ENCODE measurements at regions not wholly inside any gene's neighbourhood (a gene's known extent, or its start where the extent isn't known, plus 50 kb on each side); places are given as distances from the start of the nearest gene placed in this dataset.

DNA sequence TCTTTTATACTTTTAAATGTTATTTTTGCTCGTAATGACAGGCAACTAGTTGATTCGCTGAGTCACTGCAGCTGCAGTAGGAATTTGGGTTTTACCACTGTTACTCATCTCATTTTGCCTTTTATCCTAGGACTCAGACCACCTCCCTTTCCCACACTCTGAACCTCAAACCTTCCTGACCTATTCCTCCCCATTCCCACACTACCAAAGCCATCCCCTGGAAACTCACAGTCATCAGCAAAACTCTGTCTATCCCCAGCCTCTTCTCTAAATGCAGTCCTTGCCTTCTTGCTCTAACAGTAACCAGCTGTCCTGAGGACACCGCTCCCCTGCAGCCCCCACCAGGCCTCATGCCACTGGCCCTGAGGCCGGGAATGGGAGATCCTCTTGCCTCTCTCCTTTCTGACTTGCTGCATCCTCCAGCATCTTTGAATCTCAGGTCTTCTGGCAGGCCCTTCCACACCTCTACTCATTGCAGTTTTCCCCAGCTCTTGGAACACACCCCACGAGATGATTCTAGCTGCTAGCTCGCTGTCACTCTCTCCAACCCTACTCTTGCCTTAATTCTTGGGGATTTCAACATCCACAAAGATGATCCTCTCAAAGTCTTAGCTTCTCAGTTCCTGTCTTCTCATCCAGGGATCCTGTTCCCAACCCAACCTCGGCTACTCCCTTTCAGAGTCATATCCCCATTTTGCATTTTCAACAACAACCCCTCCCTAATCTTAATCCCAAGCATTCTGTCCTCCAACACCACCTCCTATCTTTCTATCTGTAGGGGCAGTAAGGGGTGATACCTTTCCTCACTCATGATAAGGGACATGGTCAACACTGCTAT is 55.9 kb upstream of the C3orf80 start:
- Histone ChIP-seq H3K14ac (ENCODE audit: insufficient read length) (no peak overlapping the region), H3K27me3 (replicated peaks in 1 of 4; ENCODE audit: control insufficient read depth in 3 of 4, extremely low read depth in 1 of 4, insufficient read depth in 3 of 4, low read length in 3 of 4) (no peaks in the 10 kb centered on the region), H2BK20ac (ENCODE audit: low read length) (no peak overlapping the region), H4K20me1 (replicated peaks in 1 of 2; ENCODE audit: control insufficient read depth in 1 of 2, insufficient read depth in 2 of 2, low read length in 2 of 2) (no peaks in the 10 kb centered on the region), H3K4me1 (replicated peaks in 1 of 4; ENCODE audit: control insufficient read depth in 3 of 4, insufficient read depth in 4 of 4, low read length in 3 of 4) (no peaks in the 10 kb centered on the region; a peak in 1 of 7 replicates), H2AK5ac (ENCODE audit: low read depth, low read length) (no peak overlapping the region), H3K27ac (ENCODE audit: low read depth, low read length) (no peak overlapping the region), H4K91ac (replicated peaks; ENCODE audit: insufficient read length, low read length) (no peak overlapping the region), H3K9me3 (ENCODE audit: insufficient read depth in 2 of 2, low read depth in 1 of 2, low read length in 1 of 2) (no peaks in the 10 kb centered on the region), H3K23ac (ENCODE audit: insufficient read length) (no peak overlapping the region), H2BK12ac (ENCODE audit: low read depth, low read length) (no peak overlapping the region), H2BK5ac (ENCODE audit: low read depth, low read length) (no peak overlapping the region), H3K23me2 (ENCODE audit: low read depth, low read length) (no peaks in the 10 kb centered on the region), H3K79me1 (ENCODE audit: low read depth, low read length) (no peaks in the 10 kb centered on the region), H3K9ac (replicated peaks in 1 of 4; ENCODE audit: extremely low read depth in 1 of 4, low read depth in 3 of 4, low read length in 3 of 4) (no peak overlapping the region), H3K56ac (replicated peaks; ENCODE audit: insufficient read length, low read depth, low read length) (no peak overlapping the region), H3K4me2 (ENCODE audit: insufficient read depth in 1 of 2, low read depth in 2 of 2, low read length in 2 of 2) (no peak overlapping the region), H3K18ac (ENCODE audit: extremely low read depth, low read length) (0 out of 2 replicates have a peak overlapping the region, but pooled peaks have one; percentile 13), H3K79me2 (ENCODE audit: control insufficient read depth in 1 of 2, insufficient read depth in 2 of 2, low read length in 2 of 2) (no peaks in the 10 kb centered on the region), H4K5ac (ENCODE audit: insufficient read length, low read depth, low read length) (no peak overlapping the region), H3K36me3 (ENCODE audit: control insufficient read depth in 2 of 4, insufficient read depth in 4 of 4, low read length in 3 of 4) (no peaks in the 10 kb centered on the region), H2BK15ac (ENCODE audit: low read length) (no peak overlapping the region), H3K4ac (replicated peaks; ENCODE audit: insufficient read length, low read depth, low read length) (no peak overlapping the region), H4K8ac (ENCODE audit: extremely low read depth, insufficient read depth, low read length) (no peak overlapping the region), H2AFZ (ENCODE audit: low read length) (no peak overlapping the region; the same call in 1 of the 2 replicates), H3K4me3 (ENCODE audit: extremely low read depth in 1 of 4, insufficient read depth in 2 of 4, low read depth in 3 of 4, low read length in 4 of 4) (no peak overlapping the region), H2BK120ac (replicated peaks; ENCODE audit: low read depth, low read length) (no peak overlapping the region)
- POLR2A ChIA-PET (ENCODE audit: partially characterized antibody), result no interaction called here
- no peak for DNase-seq (ENCODE audit: low read depth in 1 of 2, low spot score in 2 of 2)
- CTCF ChIA-PET (ENCODE audit: partially characterized antibody), result interaction anchor here (0.8 to 1.0 kb wide), 2 partner anchors 32 to 44 kb away, joined by 3 read pairs; no protein-coding TSS in a partner anchor
- WGBS, 2 experiments (ENCODE audit: extremely low coverage in 1 of 2, insufficient coverage in 1 of 2, insufficient read length in 1 of 2, insufficient replicate concordance in 2 of 2, low coverage in 1 of 2, low lambda C conversion rate in 2 of 2, missing lambda C conversion rate in 1 of 2), result 82% methylated on average over 7 of the region's 7 CpGs; no CpG with 5 or more reads in 1 of the 2 experiments
- no peak for FAIRE-seq
- TF ChIP-seq CHD2 (IDR thresholded peaks at IDR 0.05; ENCODE audit: low read length), result no peak
- peak; percentile 61 for TF ChIP-seq MAFK (IDR thresholded peaks at IDR 0.05; ENCODE audit: low read depth, low read length)
- peak; percentile 91 for TF ChIP-seq BACH1 (IDR thresholded peaks at IDR 0.05; ENCODE audit: low read length)

All from H1 (cell line).